NCI-H2107 treated with DMSO at 0.1 percent for 48 hours (cell line): ENCODE measurements at regions not wholly inside any gene's neighbourhood (a gene's known extent, or its start where the extent isn't known, plus 50 kb on each side); places are given as distances from the start of the nearest gene placed in this dataset.
"Not testable (repeated sequence)": the region's sequence is repeated elsewhere in the genome, so short reads cannot be mapped to it uniquely, and the experiment has no call there.

Experiments
- DNase-seq: peaks from one replicate; lab custom pipeline; 2025; ENCODE audit not compliant: unreplicated experiment; lab: John Stamatoyannopoulos, UW

GRCh38 chr6:80789912-80790570 lies 683.6 kb downstream of the BCKDHB start:
- no peak for DNase-seq

DNA sequence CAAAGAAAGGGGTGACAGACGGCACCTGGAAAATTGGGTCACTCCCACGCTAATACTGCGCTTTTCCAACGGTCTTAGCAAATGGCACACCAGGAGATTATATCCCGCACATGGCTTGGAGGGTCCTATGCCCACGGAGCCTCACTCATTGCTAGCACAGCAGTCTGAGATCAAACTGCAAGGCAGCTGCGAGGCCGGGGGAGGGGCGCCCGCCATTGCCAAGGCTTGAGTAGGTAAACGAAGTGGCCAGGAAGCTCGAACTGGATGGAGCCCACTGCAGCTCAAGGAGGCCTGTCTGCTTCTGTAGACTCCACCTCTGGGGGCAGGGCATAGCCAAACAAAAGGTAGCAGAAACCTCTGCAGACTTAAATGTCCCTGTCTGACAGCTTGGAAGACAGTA lies 676.8 kb downstream of the BCKDHB start:
- not testable (repeated sequence) for DNase-seq

DNA sequence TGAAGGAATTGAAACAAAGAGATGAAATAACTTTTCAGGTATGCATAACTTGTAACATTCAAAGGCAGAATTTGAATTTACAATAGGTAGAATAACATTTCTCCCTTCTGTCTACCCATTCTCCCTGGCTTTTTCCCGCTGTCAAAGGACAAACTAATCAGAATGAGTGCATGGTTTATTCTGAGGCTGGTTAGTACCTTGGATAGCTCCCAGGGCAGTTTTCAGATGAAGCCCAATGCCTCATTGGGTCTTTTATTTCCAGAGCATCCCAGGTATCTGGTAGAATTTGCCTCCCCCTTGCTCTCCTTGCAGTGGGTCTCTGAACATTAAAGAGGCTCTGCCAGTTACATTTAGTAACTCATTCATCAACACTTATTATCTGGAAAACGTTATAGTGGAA lies 665.5 kb downstream of the BCKDHB start:
- DNase-seq = no peak

DNA sequence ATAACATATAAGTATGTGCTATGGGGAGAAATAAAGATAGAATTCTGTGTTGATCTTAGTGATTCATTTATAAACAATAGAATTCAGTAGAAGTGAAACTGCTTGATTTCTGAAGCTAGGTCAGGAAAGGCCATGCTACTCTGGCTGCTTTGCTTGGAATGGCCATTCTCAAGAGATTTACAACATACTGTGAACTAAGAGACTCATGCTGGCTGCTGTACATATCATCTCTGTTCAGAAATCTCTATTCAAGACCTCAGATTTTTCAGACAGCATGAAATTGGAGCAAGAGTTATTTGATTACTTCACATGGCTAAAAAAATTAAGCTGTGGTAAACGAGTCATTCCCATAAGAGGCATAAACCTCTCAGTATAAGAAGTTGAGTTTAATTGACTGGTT lies 662.6 kb downstream of the BCKDHB start:
- no peak for DNase-seq

DNA sequence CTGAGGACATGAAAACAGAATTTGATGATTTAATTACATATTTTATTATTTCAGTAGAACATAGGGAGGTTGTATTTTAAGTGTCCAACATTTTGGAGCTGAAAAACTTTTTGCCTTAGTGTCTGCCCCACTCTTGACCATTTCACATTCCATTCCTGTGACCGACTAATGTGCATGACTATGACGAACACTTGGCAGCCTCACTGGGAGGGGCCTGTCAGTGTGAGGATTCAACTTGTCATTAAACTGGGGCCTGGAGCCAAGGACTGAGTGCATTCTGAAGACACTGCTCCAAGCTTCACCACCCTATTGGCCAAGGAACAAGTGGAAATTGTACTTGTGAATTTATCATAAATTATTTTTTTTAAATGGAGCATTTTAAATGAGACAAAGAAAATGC lies 661.3 kb downstream of the BCKDHB start:
- no peak for DNase-seq

- DNase-seq = no peak
Observed at GRCh38 chr6:80744213-80744612, 637.7 kb downstream of the BCKDHB start.

DNA sequence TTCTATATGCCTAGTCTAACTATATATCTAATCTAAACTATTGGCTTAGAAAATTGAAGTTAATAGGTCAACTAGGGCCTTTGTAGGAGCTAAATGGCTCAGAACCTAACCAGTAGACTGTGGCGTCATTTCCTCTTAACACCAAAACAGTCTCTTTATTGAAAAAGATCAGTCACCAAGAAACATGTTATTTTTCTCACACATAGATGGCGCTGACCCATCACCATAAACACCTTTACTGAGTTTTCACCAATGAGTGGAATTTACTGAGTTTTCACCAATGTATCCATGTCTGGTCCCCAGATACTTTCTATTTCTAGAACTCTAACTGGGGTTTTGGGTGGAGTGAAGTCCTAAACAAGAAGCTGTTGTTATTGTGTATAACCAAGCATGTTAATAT lies 636.0 kb downstream of the BCKDHB start:
- no peak for DNase-seq

- no peak for DNase-seq
Observed at GRCh38 chr6:80733641-80734040, 627.2 kb downstream of the BCKDHB start.

GRCh38 chr6:80728830-80729229 lies 622.4 kb downstream of the BCKDHB start:
- DNase-seq = no peak

DNA sequence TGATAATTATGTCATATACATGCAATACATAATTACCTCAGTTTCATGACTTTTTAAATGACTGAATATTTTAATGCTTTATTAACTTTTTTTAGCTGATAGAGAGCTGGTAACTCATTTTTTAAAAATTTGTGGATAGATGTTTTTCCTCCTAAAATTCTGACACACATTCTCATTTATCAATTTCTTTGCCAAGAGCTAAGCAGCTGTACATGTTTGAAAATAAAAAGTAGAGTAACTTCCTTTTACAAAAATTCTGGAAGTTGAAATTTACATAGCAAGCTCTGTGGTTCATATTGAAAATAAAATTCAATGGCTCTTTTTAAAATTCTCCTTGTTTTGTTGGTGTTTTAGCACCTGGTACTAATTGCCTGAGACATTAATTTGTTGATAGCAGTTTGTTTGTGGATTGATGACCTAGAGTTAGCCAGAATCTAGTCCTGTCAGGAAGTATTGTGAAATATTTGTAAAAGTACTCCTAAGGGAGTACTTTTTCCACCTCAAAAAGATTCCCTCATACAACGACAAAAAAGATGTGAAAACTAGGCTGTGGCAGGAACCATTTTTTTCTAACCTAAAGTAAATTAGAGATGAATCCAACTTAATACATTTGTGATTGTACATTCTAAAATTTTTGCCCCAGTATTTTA lies 621.8 kb downstream of the BCKDHB start:
- DNase-seq = no peak

DNA sequence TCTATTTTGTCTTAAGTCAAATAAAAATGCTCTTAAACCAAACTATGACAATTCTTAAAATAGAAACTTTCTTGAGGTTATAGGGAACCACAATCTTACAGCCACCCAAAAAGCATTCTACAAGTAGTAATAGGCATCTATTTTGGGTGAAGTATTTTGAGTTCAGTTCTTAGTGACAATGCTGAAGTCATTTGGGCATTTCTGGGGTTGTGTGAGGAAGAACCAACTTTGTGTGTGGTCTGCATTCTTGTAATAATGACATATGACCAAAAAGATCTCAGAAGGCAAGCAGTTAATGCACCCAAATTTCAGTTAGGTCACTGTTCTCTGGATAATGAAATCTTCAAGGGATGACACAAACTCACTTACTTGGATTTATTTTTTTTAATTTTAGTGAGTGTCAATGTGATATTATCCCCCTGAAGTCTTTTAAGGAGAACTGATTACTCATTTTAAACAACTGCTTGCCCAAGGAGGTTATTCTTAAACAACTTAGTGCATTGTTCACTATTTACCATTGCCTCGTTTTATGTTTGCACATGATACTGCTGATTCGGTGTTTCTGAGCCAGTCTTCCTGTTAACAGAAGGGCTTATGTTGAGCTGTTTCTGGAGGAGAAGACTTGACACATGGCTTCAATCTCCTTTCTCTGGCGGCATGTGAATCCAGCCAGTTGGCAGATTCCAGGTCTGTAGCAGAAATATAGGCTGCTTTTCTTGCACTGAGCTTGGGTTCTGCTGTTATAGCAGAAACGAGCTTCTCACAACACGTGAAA lies 618.9 kb downstream of the BCKDHB start:
- no peak for DNase-seq

DNA sequence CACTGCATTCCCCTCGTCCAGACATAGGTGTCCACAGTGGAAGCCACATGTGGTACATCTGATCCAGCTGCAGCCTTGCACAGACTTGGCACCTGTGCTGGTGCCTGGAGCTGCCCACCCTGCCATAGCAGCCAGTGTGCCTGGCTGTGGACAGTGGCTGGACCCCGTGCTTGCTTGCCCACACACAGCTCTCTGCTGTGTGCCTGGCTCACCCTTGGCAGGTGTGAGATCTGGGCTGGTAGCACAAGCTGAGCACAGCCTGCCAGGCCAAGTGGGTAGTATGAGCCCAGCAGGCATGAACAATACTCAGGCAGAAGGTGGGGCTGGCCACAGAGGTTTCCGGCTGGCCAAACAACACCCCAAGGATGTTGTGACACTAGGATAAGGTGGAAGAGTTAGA lies 614.4 kb downstream of the BCKDHB start:
- no peak for DNase-seq

DNA sequence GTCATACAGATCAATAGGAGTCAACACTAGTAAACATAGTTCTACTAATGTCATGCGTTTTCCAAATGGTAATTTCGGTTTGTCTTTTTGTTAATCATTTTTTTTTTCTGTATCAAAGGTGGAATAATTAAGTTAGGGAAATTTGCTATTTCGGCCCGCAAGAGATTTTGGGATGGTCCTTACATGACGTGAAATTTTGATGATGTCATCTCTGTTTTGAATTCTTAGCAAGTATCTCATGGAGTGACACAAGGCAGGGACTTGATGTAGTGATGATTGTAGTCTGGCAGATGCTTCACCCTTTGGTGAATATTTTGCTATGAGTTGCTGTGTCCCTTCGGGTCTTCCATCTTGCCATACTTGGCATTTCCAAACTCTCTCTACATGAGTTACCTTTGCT lies 608.0 kb downstream of the BCKDHB start:
- no peak for DNase-seq

DNA sequence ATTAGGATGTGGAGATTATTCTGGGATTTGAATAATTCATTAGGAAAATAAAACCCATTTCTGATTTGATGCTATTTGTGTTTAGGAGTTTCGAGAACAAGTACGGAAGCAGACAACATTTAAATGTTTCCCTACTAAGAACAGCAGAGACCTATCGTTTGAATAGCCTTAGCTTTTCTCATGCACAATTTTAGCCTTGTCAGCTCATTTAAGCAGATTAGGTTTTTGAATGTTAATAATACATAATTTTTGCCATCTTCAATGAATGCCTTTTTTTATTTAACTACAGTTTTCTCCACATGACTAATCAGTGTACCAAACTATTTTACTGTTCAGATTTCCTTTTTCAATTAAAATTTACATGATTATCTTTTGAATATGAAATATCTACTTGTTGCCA lies 592.0 kb downstream of the BCKDHB start:
- no peak for DNase-seq

- DNase-seq = no peak
Observed at GRCh38 chr6:80696268-80696667, 589.8 kb downstream of the BCKDHB start.

DNA sequence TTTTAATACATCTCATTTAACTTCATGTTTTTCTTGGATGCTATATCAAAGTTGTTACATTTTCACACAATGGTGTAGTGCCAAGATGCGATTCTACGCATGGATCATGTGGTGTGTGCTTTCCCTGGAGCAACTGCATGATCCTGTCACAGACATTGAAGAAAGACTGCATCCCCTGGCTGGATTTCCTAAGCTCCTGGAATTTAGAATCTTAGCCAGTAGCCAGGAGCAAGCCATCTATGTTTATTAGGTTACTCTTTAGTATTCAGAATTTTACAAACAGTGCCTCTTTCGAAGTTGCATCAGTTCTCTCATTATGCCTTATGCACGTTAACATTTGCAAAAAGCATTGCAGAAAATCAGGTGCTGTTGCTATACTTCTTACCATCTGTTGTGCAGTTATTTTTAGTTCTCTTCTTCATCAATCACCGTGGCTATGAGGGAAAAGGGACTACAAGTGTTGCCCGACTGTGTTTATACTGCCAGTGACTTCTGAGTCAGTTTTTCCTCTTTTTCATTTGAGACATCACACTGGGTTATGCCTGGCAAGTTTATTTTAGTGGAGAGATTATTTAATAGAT lies 584.2 kb downstream of the BCKDHB start:
- DNase-seq = no peak

DNA sequence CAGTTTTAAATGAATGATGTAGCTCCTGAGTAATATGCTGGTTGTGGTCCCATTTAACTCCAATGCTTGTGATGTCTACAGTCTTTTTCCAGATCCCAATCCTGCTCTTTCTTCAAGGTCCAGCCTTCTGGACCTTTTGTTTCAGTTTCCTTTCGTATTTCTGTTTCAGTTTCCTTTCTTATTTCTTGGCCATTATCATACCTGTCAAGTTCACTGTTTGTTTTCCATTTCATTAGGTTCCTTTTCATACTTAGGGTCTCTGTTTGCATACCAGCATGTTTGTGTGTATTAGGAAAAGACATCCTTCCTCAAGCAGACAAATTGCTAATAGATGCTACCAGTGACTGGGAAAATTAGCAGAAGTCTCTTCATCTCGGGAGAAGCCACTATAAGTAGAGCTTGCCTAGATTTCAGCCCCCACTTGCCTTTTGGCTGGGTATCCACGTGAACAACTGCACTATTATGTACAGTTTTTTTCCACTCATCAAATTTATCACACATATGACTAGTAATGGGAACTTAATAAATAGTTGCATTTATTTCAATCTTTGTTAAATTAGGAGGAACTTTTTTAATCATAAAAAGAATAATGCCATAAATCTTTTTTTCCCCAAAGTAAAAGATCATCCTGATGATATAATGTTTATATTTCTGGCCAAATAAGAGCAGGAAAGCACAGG lies 583.4 kb downstream of the BCKDHB start:
- no peak for DNase-seq

- no peak for DNase-seq
Observed at GRCh38 chr6:80679992-80680391, 573.5 kb downstream of the BCKDHB start.

GRCh38 chr6:80676386-80676785 lies 569.9 kb downstream of the BCKDHB start:
- no peak for DNase-seq

DNA sequence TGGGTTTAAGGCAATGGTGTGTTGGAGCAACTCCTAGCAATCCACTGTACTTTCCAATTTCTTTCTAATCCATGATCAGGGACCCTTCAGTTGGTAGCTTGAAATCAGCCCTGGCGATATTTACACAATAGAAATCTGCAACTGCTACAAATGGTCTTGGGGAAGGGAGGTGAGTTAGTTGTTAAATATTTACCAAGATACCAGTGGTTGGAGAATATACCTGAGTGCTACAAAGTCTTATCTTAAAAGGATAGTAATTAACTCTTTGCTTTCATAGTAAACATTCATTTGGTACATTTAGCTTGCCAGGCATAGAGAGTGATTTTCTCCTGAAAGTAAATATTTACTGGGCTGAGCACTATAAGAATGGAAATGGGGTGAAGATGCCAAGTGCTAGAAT lies 568.2 kb downstream of the BCKDHB start:
- DNase-seq = no peak

DNA sequence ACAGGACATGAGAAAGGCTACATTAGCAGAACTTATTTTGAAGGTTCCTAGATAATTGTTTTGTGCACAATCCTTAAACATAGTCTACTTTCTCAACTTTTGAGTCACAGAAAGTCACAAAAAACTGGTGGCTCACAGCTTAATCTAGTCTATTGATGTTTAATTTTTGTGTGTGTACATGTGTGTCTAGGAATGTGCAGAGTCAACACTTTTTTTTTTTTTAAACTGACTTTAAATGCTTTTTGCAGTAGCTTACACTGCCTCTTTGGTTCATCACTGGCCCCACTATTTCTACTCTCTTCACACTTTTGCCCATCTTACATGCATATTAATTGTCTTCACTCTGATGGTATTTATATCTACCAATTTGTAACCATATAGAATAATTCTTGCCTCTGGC lies 566.9 kb downstream of the BCKDHB start:
- DNase-seq = no peak
